GM23338 (cell line): ENCODE measurements at regions not wholly inside any gene's neighbourhood (a gene's known extent, or its start where the extent isn't known, plus 50 kb on each side); places are given as distances from the start of the nearest gene placed in this dataset.

Experiments used
- ATAC-seq: fragments of 200-7000 bp; cut with Tn5 transposase; 3 replicates; pipeline ENCODE4 v1.9.1; 2020
- DNase-seq: peaks from one replicate; pipeline ENCODE4 v3.0.0-alpha.2; 2015; ENCODE audit warnings: low spot score
- H2AFZ ChIP-seq: fragments of 200-600 bp; sonication (generic); 2 replicates; pipeline ENCODE4 v1.8.0; 2016; ENCODE audit warnings: antibody characterized with exemption, mild to moderate bottlenecking, moderate library complexity
- H3F3A ChIP-seq: fragments of 200-600 bp; sonication (generic); replicated peaks from 2 replicates; pipeline ENCODE4 v1.8.0; 2017; ENCODE audit warnings: antibody characterized with exemption, mixed run types, low read depth
- H3K27ac ChIP-seq: fragments of 200-600 bp; sonication (generic); 2 replicates; pipeline ENCODE4 v1.6.1; 2016; ENCODE audit warnings: low read depth
- H3K27me3 ChIP-seq: fragments of 200-600 bp; sonication (generic); 2 replicates; pipeline ENCODE4 v1.8.0; 2016; ENCODE audit warnings: mild to moderate bottlenecking, mixed run types, moderate library complexity; ENCODE audit not compliant: insufficient read depth
- H3K36me3 ChIP-seq: fragments of 200-600 bp; sonication (generic); 2 replicates; pipeline ENCODE4 v1.8.0; 2016; ENCODE audit warnings: mild to moderate bottlenecking; ENCODE audit not compliant: insufficient read depth
- H3K4me1 ChIP-seq: fragments of 200-600 bp; sonication (generic); 2 replicates; pipeline ENCODE4 v1.8.0; 2016; ENCODE audit warnings: mild to moderate bottlenecking, moderate library complexity; ENCODE audit not compliant: insufficient read depth
- H3K4me2 ChIP-seq: fragments of 200-600 bp; sonication (generic); 2 replicates; pipeline ENCODE4 v1.7.1; 2017; ENCODE audit warnings: mixed run types
- H3K4me3 ChIP-seq: fragments of 200-600 bp; sonication (generic); 2 replicates; pipeline ENCODE4 v1.6.1; 2016; ENCODE audit warnings: mixed run types
- H3K79me2 ChIP-seq: fragments of 200-600 bp; sonication (generic); replicated peaks from 2 replicates; pipeline ENCODE4 v1.8.0; 2017; ENCODE audit warnings: mild to moderate bottlenecking; ENCODE audit not compliant: insufficient read depth
- H3K9me2 ChIP-seq: fragments of 200-600 bp; sonication (generic); 2 replicates; pipeline ENCODE4 v1.8.0; 2017; ENCODE audit not compliant: insufficient read depth
- H4K20me1 ChIP-seq: fragments of 200-600 bp; sonication (generic); replicated peaks from 2 replicates; pipeline ENCODE4 v1.8.0; 2017; ENCODE audit warnings: mild to moderate bottlenecking; ENCODE audit not compliant: insufficient read depth
- H3K27ac Mint-ChIP-seq: 2 replicates; pipeline ENCODE4 v1.8.0; 2020; ENCODE audit warnings: inconsistent platforms, mild to moderate bottlenecking, moderate library complexity, mixed read lengths
- H3K27me3 Mint-ChIP-seq: 3 replicates; pipeline ENCODE4 v1.8.0; 2022; ENCODE audit warnings: low read depth, mild to moderate bottlenecking, moderate library complexity, mixed read lengths, inconsistent platforms; ENCODE audit not compliant: insufficient read depth, poor library complexity
- H3K36me3 Mint-ChIP-seq: 3 replicates; pipeline ENCODE4 v1.8.0; 2021; ENCODE audit warnings: low read depth, mild to moderate bottlenecking, inconsistent platforms, moderate library complexity, mixed read lengths
- H3K4me1 Mint-ChIP-seq: 3 replicates; pipeline ENCODE4 v1.8.0; 2020; ENCODE audit warnings: mild to moderate bottlenecking, inconsistent platforms, mixed read lengths
- H3K4me3 Mint-ChIP-seq: 3 replicates; pipeline ENCODE4 v1.8.0; 2021; ENCODE audit warnings: moderate library complexity, mild to moderate bottlenecking, inconsistent platforms, mixed read lengths
- H3K9me3 Mint-ChIP-seq: 3 replicates; pipeline ENCODE4 v1.8.0; 2020; ENCODE audit warnings: moderate library complexity, mild to moderate bottlenecking, inconsistent platforms, mixed read lengths
- CTCF ChIP-seq, 2 experiments: fragments of 200-600 bp in 1 of 2; sonication (generic) in 1 of 2; conservative IDR thresholded peaks; 2 replicates each; pipeline versions ENCODE4 v1.5.1 to v1.6.1; 2016 to 2017; ENCODE audit warnings: antibody characterized with exemption in 2 of 2, low read depth in 2 of 2, mild to moderate bottlenecking in 2 of 2, moderate library complexity in 1 of 2
- ETS1 ChIP-seq: IDR thresholded peaks from 2 replicates; pipeline ENCODE4 v1.6.1; 2016; ENCODE audit warnings: antibody characterized with exemption
- NANOG ChIP-seq: IDR thresholded peaks from 2 replicates; pipeline ENCODE4 v1.6.1; 2016; ENCODE audit warnings: antibody characterized with exemption, borderline replicate concordance
- ZNF331 ChIP-seq: fragments of 250-450 bp; sonication (Bioruptor Pico); IDR thresholded peaks from 2 replicates; pipeline ENCODE4 v1.5.0; 2020; ENCODE audit warnings: low read depth, mild to moderate bottlenecking, moderate library complexity
- ZNF462 ChIP-seq: fragments of 250-450 bp; sonication (Bioruptor Pico); IDR thresholded peaks from 2 replicates; pipeline ENCODE4 v1.5.0; 2020; ENCODE audit warnings: mild to moderate bottlenecking, moderate library complexity

- Histone ChIP-seq H3K4me1 (no peaks in the 10 kb centered on the region), H3K4me3 (no peak overlapping the region), H3K79me2 (no peaks in the 10 kb centered on the region), H3K9me2 (no peaks in the 10 kb centered on the region), H3K36me3 (no peaks in the 10 kb centered on the region), H2AFZ (no peak overlapping the region), H3K27me3 (no peaks in the 10 kb centered on the region), H3F3A (no peaks in the 10 kb centered on the region), H4K20me1 (no peaks in the 10 kb centered on the region), H3K27ac (no peak overlapping the region), H3K4me2 (no peak overlapping the region)
- H3K27ac Mint-ChIP-seq, result no peak overlapping the region
- no peak overlapping the region for H3K4me3 Mint-ChIP-seq
- no peaks in the 10 kb centered on the region for H3K36me3 Mint-ChIP-seq
- DNase-seq (no peak), ATAC-seq (no peak)
- no peaks in the 10 kb centered on the region for H3K27me3 Mint-ChIP-seq
- TF ChIP-seq CTCF (conservative IDR thresholded peaks at IDR 0.05; ENCODE audit: low read depth in 2 of 2) (no peak), ZNF462 (CRISPR knock-in tag) (no peak)
- no peaks in the 10 kb centered on the region for H3K4me1 Mint-ChIP-seq
- H3K9me3 Mint-ChIP-seq, result no peaks in the 10 kb centered on the region
These were observed 306.7 kb upstream of the CDH18 start for GRCh38 chr5:20294696-20295095.

GRCh38 chr5:20291766-20292165 is 303.8 kb upstream of the CDH18 start:
- no peaks in the 10 kb centered on the region for H3K36me3 Mint-ChIP-seq
- Histone ChIP-seq H4K20me1 (no peaks in the 10 kb centered on the region), H3K4me2 (no peak overlapping the region), H3K79me2 (no peaks in the 10 kb centered on the region), H3K27ac (no peak overlapping the region), H3K4me1 (no peaks in the 10 kb centered on the region), H3K27me3 (no peaks in the 10 kb centered on the region), H3K4me3 (no peak overlapping the region), H3F3A (no peaks in the 10 kb centered on the region), H3K36me3 (no peaks in the 10 kb centered on the region), H2AFZ (no peak overlapping the region), H3K9me2 (no peaks in the 10 kb centered on the region)
- H3K27me3 Mint-ChIP-seq, result no peaks in the 10 kb centered on the region
- ATAC-seq (no peak), DNase-seq (no peak)
- no peaks in the 10 kb centered on the region for H3K9me3 Mint-ChIP-seq
- no peak overlapping the region for H3K4me3 Mint-ChIP-seq
- no peaks in the 10 kb centered on the region for H3K4me1 Mint-ChIP-seq
- no peak overlapping the region for H3K27ac Mint-ChIP-seq
- TF ChIP-seq ETS1 (no peak), ZNF331 (CRISPR knock-in tag) (no peak), NANOG (no peak)
